H1 (cell line): ENCODE measurements at regions not wholly inside any gene's neighbourhood (a gene's known extent, or its start where the extent isn't known, plus 50 kb on each side); places are given as distances from the start of the nearest gene placed in this dataset.

Source experiments
- CREB1 ChIP-seq: IDR thresholded peaks from 2 replicates; pipeline ENCODE4 v1.6.1; 2012; ENCODE audit warnings: inconsistent platforms
- JUN ChIP-seq: IDR thresholded peaks from 2 replicates; pipeline ENCODE4 v1.6.1; 2011; ENCODE audit warnings: low read depth, mild to moderate bottlenecking, improper control_type of control experiment, low read length
- KDM1A ChIP-seq: fragments of 200-600, 300-600 bp; sonication (generic); IDR thresholded peaks from 2 replicates; pipeline ENCODE4 v1.7.1; 2016; ENCODE audit warnings: mild to moderate bottlenecking, low read length, borderline replicate concordance
- KDM5A ChIP-seq: fragments of 200-600 bp; IDR thresholded peaks from 2 replicates; pipeline ENCODE4 v1.7.1; 2012; ENCODE audit warnings: mild to moderate bottlenecking, low read length, inconsistent platforms, mixed read lengths
- SIN3A ChIP-seq, 2 experiments: IDR thresholded peaks in 1 of 2; conservative IDR thresholded peaks in 1 of 2; 2 replicates each; pipeline ENCODE4 v1.6.1; 2011 to 2012; ENCODE audit warnings: low read length in 2 of 2, improper control_type of control experiment in 1 of 2, low read depth in 1 of 2, mild to moderate bottlenecking in 1 of 2
- TAF1 ChIP-seq: IDR thresholded peaks from 2 replicates; pipeline ENCODE4 v1.6.1; 2011; ENCODE audit warnings: mild to moderate bottlenecking, low read depth, low read length
- TAF7 ChIP-seq: optimal IDR thresholded peaks from 2 replicates; pipeline ENCODE3; 2011; ENCODE audit warnings: low read depth, mild to moderate bottlenecking, inconsistent platforms, low read length, moderate library complexity, borderline replicate concordance
- TF ChIP-seq, protein P1 (sequence below): fragments of 300-600 bp; sonication (generic); IDR thresholded peaks from 2 replicates; pipeline ENCODE4 v1.7.1; 2012; ENCODE audit warnings: low read length, moderate library complexity, mild to moderate bottlenecking, inconsistent platforms; ENCODE audit not compliant: insufficient replicate concordance
- TF ChIP-seq, protein P2 (sequence below): IDR thresholded peaks from 2 replicates; pipeline ENCODE4 v1.6.1; 2012; ENCODE audit warnings: inconsistent platforms
- TF ChIP-seq, protein P3 (sequence below): IDR thresholded peaks from 2 replicates; pipeline ENCODE4 v1.6.1; 2012; ENCODE audit warnings: inconsistent platforms

DNA sequence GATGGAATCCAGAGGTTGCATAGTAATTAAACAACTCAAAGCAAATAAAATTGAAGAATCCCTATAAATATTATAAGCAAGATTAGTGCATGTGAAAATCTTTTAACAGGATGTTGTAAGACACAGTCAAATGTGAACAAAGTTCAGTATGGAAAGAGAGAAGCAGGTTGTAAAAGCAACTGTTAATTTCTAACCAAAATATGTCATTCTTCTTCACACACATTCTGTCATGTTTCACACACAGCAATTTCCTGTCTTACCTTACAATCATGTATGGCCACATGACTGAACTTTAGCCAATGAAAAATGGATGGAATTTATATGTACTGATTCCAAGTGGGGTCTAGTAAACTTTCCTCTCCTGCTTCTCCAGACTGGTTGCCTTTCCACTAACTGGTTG lies 527.7 kb upstream of the TMPRSS15 start (continued):
- TF ChIP-seq, protein P1, sequence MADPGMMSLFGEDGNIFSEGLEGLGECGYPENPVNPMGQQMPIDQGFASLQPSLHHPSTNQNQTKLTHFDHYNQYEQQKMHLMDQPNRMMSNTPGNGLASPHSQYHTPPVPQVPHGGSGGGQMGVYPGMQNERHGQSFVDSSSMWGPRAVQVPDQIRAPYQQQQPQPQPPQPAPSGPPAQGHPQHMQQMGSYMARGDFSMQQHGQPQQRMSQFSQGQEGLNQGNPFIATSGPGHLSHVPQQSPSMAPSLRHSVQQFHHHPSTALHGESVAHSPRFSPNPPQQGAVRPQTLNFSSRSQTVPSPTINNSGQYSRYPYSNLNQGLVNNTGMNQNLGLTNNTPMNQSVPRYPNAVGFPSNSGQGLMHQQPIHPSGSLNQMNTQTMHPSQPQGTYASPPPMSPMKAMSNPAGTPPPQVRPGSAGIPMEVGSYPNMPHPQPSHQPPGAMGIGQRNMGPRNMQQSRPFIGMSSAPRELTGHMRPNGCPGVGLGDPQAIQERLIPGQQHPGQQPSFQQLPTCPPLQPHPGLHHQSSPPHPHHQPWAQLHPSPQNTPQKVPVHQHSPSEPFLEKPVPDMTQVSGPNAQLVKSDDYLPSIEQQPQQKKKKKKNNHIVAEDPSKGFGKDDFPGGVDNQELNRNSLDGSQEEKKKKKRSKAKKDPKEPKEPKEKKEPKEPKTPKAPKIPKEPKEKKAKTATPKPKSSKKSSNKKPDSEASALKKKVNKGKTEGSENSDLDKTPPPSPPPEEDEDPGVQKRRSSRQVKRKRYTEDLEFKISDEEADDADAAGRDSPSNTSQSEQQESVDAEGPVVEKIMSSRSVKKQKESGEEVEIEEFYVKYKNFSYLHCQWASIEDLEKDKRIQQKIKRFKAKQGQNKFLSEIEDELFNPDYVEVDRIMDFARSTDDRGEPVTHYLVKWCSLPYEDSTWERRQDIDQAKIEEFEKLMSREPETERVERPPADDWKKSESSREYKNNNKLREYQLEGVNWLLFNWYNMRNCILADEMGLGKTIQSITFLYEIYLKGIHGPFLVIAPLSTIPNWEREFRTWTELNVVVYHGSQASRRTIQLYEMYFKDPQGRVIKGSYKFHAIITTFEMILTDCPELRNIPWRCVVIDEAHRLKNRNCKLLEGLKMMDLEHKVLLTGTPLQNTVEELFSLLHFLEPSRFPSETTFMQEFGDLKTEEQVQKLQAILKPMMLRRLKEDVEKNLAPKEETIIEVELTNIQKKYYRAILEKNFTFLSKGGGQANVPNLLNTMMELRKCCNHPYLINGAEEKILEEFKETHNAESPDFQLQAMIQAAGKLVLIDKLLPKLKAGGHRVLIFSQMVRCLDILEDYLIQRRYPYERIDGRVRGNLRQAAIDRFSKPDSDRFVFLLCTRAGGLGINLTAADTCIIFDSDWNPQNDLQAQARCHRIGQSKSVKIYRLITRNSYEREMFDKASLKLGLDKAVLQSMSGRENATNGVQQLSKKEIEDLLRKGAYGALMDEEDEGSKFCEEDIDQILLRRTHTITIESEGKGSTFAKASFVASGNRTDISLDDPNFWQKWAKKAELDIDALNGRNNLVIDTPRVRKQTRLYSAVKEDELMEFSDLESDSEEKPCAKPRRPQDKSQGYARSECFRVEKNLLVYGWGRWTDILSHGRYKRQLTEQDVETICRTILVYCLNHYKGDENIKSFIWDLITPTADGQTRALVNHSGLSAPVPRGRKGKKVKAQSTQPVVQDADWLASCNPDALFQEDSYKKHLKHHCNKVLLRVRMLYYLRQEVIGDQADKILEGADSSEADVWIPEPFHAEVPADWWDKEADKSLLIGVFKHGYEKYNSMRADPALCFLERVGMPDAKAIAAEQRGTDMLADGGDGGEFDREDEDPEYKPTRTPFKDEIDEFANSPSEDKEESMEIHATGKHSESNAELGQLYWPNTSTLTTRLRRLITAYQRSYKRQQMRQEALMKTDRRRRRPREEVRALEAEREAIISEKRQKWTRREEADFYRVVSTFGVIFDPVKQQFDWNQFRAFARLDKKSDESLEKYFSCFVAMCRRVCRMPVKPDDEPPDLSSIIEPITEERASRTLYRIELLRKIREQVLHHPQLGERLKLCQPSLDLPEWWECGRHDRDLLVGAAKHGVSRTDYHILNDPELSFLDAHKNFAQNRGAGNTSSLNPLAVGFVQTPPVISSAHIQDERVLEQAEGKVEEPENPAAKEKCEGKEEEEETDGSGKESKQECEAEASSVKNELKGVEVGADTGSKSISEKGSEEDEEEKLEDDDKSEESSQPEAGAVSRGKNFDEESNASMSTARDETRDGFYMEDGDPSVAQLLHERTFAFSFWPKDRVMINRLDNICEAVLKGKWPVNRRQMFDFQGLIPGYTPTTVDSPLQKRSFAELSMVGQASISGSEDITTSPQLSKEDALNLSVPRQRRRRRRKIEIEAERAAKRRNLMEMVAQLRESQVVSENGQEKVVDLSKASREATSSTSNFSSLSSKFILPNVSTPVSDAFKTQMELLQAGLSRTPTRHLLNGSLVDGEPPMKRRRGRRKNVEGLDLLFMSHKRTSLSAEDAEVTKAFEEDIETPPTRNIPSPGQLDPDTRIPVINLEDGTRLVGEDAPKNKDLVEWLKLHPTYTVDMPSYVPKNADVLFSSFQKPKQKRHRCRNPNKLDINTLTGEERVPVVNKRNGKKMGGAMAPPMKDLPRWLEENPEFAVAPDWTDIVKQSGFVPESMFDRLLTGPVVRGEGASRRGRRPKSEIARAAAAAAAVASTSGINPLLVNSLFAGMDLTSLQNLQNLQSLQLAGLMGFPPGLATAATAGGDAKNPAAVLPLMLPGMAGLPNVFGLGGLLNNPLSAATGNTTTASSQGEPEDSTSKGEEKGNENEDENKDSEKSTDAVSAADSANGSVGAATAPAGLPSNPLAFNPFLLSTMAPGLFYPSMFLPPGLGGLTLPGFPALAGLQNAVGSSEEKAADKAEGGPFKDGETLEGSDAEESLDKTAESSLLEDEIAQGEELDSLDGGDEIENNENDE = no peak
- TF ChIP-seq, protein P2, sequence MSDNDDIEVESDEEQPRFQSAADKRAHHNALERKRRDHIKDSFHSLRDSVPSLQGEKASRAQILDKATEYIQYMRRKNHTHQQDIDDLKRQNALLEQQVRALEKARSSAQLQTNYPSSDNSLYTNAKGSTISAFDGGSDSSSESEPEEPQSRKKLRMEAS = no peak
- TF ChIP-seq CREB1 (no peak), KDM5A (no peak), KDM1A (no peak), TAF1 (no peak), SIN3A (conservative IDR thresholded peaks at IDR 0.05 in 1 of 2, IDR thresholded peaks at IDR 0.05 in 1 of 2; ENCODE audit: low read depth in 1 of 2, low read length in 2 of 2) (no peak), JUN (no peak), TAF7 (no peak)
- TF ChIP-seq, protein P3, sequence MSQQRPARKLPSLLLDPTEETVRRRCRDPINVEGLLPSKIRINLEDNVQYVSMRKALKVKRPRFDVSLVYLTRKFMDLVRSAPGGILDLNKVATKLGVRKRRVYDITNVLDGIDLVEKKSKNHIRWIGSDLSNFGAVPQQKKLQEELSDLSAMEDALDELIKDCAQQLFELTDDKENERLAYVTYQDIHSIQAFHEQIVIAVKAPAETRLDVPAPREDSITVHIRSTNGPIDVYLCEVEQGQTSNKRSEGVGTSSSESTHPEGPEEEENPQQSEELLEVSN = no peak
